HUES48 (cell line): ENCODE measurements at regions not wholly inside any gene's neighbourhood (a gene's known extent, or its start where the extent isn't known, plus 50 kb on each side); places are given as distances from the start of the nearest gene placed in this dataset.
"Not testable (repeated sequence)": the region's sequence is repeated elsewhere in the genome, so short reads cannot be mapped to it uniquely, and the experiment has no call there.

Experiments
- H3K27ac ChIP-seq: one replicate; pipeline ENCODE4 v1.7.0; 2013; ENCODE audit warnings: low read depth, low read length, inconsistent platforms
- H3K27me3 ChIP-seq: 2 replicates; pipeline ENCODE4 v1.6.1; 2013; ENCODE audit warnings: mild to moderate bottlenecking, low read length; ENCODE audit not compliant: control insufficient read depth, insufficient read depth
- H3K36me3 ChIP-seq: 2 replicates; pipeline ENCODE4 v1.6.1; 2013; ENCODE audit warnings: low read length; ENCODE audit not compliant: control insufficient read depth, insufficient read depth
- H3K4me1 ChIP-seq: 2 replicates; pipeline ENCODE4 v1.6.1; 2013; ENCODE audit warnings: mild to moderate bottlenecking, low read length; ENCODE audit not compliant: control insufficient read depth, insufficient read depth
- H3K4me3 ChIP-seq: 2 replicates; pipeline ENCODE4 v1.5.1; 2013; ENCODE audit warnings: mild to moderate bottlenecking, low read depth, low read length
- H3K9ac ChIP-seq: 2 replicates; pipeline ENCODE4 v1.6.1; 2013; ENCODE audit warnings: mild to moderate bottlenecking, low read depth, low read length, moderate library complexity
- H3K9me3 ChIP-seq: 2 replicates; pipeline ENCODE4 v1.6.1; 2013; ENCODE audit warnings: low read length; ENCODE audit not compliant: control insufficient read depth, insufficient read depth

- Histone ChIP-seq H3K4me3 (no peak overlapping the region), H3K27me3 (no peaks in the 10 kb centered on the region), H3K9me3 (no peaks in the 10 kb centered on the region), H3K9ac (no peak overlapping the region), H3K27ac (no peak overlapping the region), H3K36me3 (no peaks in the 10 kb centered on the region), H3K4me1 (no peaks in the 10 kb centered on the region)
These were observed 324.9 kb upstream of the TBX18 start for GRCh38 chr6:85089255-85089654.

GRCh38 chr6:85085875-85086274, 321.5 kb upstream of the TBX18 start:
- H3K9me3 ChIP-seq, result no peaks in the 10 kb centered on the region
- no peaks in the 10 kb centered on the region for H3K36me3 ChIP-seq
- H3K27ac ChIP-seq, result no peak overlapping the region
- H3K4me3 ChIP-seq, result no peak overlapping the region
- no peaks in the 10 kb centered on the region for H3K27me3 ChIP-seq
- H3K9ac ChIP-seq, result no peak overlapping the region
- H3K4me1 ChIP-seq, result no peaks in the 10 kb centered on the region

- Histone ChIP-seq H3K4me3 (no peak overlapping the region), H3K27me3 (no peaks in the 10 kb centered on the region), H3K4me1 (no peaks in the 10 kb centered on the region), H3K27ac (no peak overlapping the region), H3K36me3 (no peaks in the 10 kb centered on the region), H3K9me3 (no peaks in the 10 kb centered on the region), H3K9ac (no peak overlapping the region)
These were observed 316.7 kb upstream of the TBX18 start for GRCh38 chr6:85081102-85081501.

- Histone ChIP-seq H3K36me3 (no peaks in the 10 kb centered on the region), H3K4me3 (no peak overlapping the region), H3K9me3 (no peaks in the 10 kb centered on the region), H3K4me1 (no peaks in the 10 kb centered on the region), H3K27ac (no peak overlapping the region), H3K27me3 (no peaks in the 10 kb centered on the region), H3K9ac (no peak overlapping the region)
These were observed 315.4 kb upstream of the TBX18 start for GRCh38 chr6:85079761-85080160.

DNA sequence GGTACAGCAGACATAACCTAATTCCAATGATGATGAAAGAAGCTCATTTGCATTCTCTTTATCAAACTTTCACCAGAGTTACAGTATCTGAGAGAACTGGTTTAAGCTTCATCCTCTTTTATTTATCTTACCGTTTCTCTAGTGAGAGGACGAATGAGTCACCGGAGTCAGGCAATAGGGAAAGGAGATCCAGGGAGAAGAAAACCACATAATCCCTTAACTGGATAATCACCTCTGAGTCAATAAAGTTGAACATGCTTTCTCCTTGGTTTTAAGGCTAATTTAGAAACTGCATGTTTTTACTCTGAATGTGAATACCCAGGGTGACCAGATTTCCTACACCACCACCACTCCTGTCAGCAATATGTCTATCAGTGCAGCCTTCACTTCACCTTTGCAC, 313.7 kb upstream of the TBX18 start:
- H3K9ac ChIP-seq, result no peak overlapping the region
- H3K9me3 ChIP-seq, result no peaks in the 10 kb centered on the region
- H3K36me3 ChIP-seq, result no peaks in the 10 kb centered on the region
- H3K4me3 ChIP-seq, result no peak overlapping the region
- H3K27me3 ChIP-seq, result no peaks in the 10 kb centered on the region
- no peaks in the 10 kb centered on the region for H3K4me1 ChIP-seq
- H3K27ac ChIP-seq, result no peak overlapping the region

DNA sequence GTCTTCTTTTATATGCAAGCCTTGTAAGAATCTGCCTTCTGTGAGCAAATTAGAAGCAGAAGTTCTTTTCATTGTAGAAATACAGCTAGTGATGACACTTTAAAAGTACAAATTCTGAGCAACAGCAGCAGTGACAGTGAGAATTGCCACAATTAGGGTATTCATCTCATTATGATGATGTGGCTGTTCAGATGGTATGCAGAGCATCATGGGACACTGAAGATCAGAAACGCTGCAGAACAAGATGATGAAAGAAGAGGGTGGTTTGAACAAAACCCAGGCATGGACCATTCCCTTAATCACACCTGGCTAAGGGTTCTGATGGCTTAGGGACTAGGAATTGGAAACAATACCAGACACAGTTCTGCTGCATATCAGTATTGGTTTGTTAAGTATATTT, 312.7 kb upstream of the TBX18 start:
- H3K4me3 ChIP-seq, result no peak overlapping the region
- H3K27ac ChIP-seq, result no peak overlapping the region
- H3K36me3 ChIP-seq, result no peaks in the 10 kb centered on the region
- H3K27me3 ChIP-seq, result no peaks in the 10 kb centered on the region
- H3K9me3 ChIP-seq, result no peaks in the 10 kb centered on the region
- H3K9ac ChIP-seq, result no peak overlapping the region
- H3K4me1 ChIP-seq, result no peaks in the 10 kb centered on the region

- H3K4me1 ChIP-seq, H3K27ac ChIP-seq, H3K27me3 ChIP-seq, H3K9me3 ChIP-seq, H3K9ac ChIP-seq, H3K36me3 ChIP-seq, H3K4me3 ChIP-seq: not testable (repeated sequence)
These were observed 307.4 kb upstream of the TBX18 start for GRCh38 chr6:85071845-85072244.

GRCh38 chr6:85069577-85069976, 305.2 kb upstream of the TBX18 start:
- H3K27me3 ChIP-seq, result no peaks in the 10 kb centered on the region
- H3K4me1 ChIP-seq, result no peaks in the 10 kb centered on the region
- no peaks in the 10 kb centered on the region for H3K9me3 ChIP-seq
- no peaks in the 10 kb centered on the region for H3K36me3 ChIP-seq
- no peak overlapping the region for H3K4me3 ChIP-seq
- H3K27ac ChIP-seq, result no peak overlapping the region
- no peak overlapping the region for H3K9ac ChIP-seq

- no peak overlapping the region for H3K27ac ChIP-seq
- no peak overlapping the region for H3K4me3 ChIP-seq
- no peaks in the 10 kb centered on the region for H3K27me3 ChIP-seq
- H3K9ac ChIP-seq, result no peak overlapping the region
- H3K36me3 ChIP-seq, result no peaks in the 10 kb centered on the region
- no peaks in the 10 kb centered on the region for H3K9me3 ChIP-seq
- no peaks in the 10 kb centered on the region for H3K4me1 ChIP-seq
These were observed 303.8 kb upstream of the TBX18 start for GRCh38 chr6:85068221-85068620.

DNA sequence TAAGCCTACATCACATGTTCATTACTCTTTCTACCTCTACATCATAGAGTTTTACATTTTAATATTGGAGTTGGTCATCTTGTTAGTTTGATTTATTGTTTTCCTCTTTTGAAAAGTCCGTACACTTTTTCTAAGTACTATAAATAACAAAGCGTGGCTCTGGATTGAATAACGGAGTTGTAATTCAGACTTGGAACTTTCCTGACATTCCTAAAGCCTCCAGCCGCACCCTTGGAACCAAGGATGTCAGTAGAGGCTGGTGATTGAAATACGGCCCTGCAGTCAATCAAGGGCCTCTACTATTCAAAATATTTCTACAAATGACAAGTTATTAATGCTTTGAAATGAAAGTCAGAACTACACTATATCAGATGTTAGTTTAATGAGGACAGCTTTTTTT, 301.9 kb upstream of the TBX18 start:
- H3K36me3 ChIP-seq, result no peaks in the 10 kb centered on the region
- no peak overlapping the region for H3K9ac ChIP-seq
- H3K9me3 ChIP-seq, result no peaks in the 10 kb centered on the region
- H3K4me1 ChIP-seq, result no peaks in the 10 kb centered on the region
- H3K4me3 ChIP-seq, result no peak overlapping the region
- no peaks in the 10 kb centered on the region for H3K27me3 ChIP-seq
- no peak overlapping the region for H3K27ac ChIP-seq

DNA sequence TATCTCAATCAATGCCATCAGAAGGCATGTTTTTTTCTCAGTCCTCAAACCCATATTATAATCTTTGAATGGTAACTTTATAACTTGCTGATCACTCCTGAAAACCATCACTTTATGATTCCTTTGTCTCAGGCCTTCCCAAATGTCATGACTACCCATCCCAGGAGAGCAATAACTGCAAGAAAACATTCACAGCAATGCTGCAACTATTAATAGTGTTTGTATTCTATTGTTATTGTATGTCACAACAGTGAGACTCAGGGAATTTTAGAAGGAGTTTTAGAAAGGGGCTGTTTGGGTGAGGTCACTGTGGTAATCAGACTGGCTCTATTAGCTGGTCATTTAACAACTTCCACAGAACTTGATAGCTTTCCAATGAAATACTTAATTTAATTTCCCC, 301.4 kb upstream of the TBX18 start:
- Histone ChIP-seq H3K9me3 (no peaks in the 10 kb centered on the region), H3K9ac (no peak overlapping the region), H3K27ac (no peak overlapping the region), H3K4me1 (no peaks in the 10 kb centered on the region), H3K27me3 (no peaks in the 10 kb centered on the region), H3K36me3 (no peaks in the 10 kb centered on the region), H3K4me3 (no peak overlapping the region)

DNA sequence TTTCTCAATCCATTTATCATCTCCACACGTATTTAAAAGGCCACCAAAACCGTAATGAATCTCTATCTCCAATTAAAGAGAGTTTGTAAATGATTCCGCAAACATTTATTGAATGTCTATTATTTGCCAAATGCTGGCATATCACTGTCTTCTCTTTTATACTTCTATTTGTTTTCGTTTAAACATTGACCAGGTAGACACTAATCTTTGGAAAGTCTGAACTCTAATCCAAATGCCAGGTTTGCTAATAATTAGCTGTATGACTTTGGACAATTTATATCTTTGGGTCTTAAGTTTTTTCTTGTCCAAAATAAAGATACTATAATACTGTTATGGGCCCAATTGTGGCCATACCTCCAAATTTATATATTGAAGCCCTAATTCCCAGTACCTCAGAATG, 299.2 kb upstream of the TBX18 start:
- Histone ChIP-seq H3K4me3 (no peak overlapping the region), H3K27me3 (no peaks in the 10 kb centered on the region), H3K9me3 (no peaks in the 10 kb centered on the region), H3K36me3 (no peaks in the 10 kb centered on the region), H3K4me1 (no peaks in the 10 kb centered on the region), H3K27ac (no peak overlapping the region), H3K9ac (no peak overlapping the region)
